ENCODE measurements at regions not wholly inside any gene's neighbourhood (a gene's known extent, or its start where the extent isn't known, plus 50 kb on each side); places are given as distances from the start of the nearest gene placed in this dataset.

DNA sequence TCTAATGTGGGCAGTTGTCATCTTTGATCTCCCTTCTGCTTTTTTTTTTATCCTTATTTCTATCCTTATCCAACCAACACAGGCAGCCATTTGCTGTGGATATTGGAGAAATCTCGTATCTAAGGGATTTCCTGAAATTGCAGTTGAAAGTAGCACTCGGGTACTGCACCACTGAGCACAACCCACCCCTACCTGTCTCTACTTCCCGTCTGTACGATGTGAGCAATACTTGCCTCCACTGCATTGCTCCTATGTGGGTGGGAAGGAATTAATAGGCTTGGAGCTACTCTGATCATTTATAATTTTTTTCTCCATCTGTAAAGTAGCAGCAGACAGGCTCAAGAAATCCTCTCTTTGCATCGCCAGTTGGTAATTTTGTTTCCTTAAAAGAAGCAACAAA lies 300.4 kb downstream of the SNAPC1 start:
- H3K9me3 ChIP-seq (replicated peaks in 1 of 2; ENCODE audit: control insufficient read depth in 2 of 2, insufficient read depth in 1 of 2, low read depth in 1 of 2, low read length in 2 of 2): no peaks in the 10 kb centered on the region
- no peak for DNase-seq (ENCODE audit: low spot score)
- WGBS, 2 donors (ENCODE audit: extremely low coverage in 2 of 2, insufficient read length in 2 of 2, insufficient replicate concordance in 1 of 2): no CpG with 5 or more reads among the region's 5 CpGs

GRCh38 chr14:62064751-62065323 lies 302.6 kb downstream of the SNAPC1 start:
- Histone ChIP-seq H3K4me2 (ENCODE audit: insufficient read depth, low read length, poor library complexity, severe bottlenecking) (no peak overlapping the region), H3K4ac (ENCODE audit: low read length) (no peak overlapping the region)
- WGBS, 2 donors (ENCODE audit: extremely low coverage in 2 of 2, insufficient read length in 2 of 2, insufficient replicate concordance in 1 of 2): no CpG with 5 or more reads among the region's 3 CpGs

More for the DNA sequence above, 300.4 kb downstream of the SNAPC1 start:
- Histone ChIP-seq H2BK120ac (ENCODE audit: low read depth, low read length) (no peak overlapping the region), H4K91ac (ENCODE audit: low read depth, low read length, poor library complexity) (no peak overlapping the region), H3K27me3 (ENCODE audit: control insufficient read depth in 3 of 3, insufficient read depth in 3 of 3, low read depth in 1 of 3, low read length in 3 of 3) (no peaks in the 10 kb centered on the region), H3K4me2 (ENCODE audit: insufficient read depth, low read length, poor library complexity, severe bottlenecking) (no peak overlapping the region), H2AFZ (ENCODE audit: low read length) (no peak overlapping the region), H3K4me3 (ENCODE audit: low read length in 2 of 2) (no peak overlapping the region), H3K4me1 (ENCODE audit: control insufficient read depth in 2 of 2, insufficient read depth in 1 of 2, low read depth in 1 of 2, low read length in 2 of 2) (no peaks in the 10 kb centered on the region), H2BK15ac (ENCODE audit: low read length) (no peak overlapping the region), H3K36me3 (replicated peaks in 1 of 2; ENCODE audit: control insufficient read depth in 2 of 2, insufficient read depth in 2 of 2, low read length in 2 of 2) (no peaks in the 10 kb centered on the region), H3K4ac (ENCODE audit: low read length) (no peak overlapping the region), H2BK5ac (ENCODE audit: low read length) (no peak overlapping the region), H3K9ac (ENCODE audit: low read depth, low read length, poor library complexity) (no peak overlapping the region), H2BK12ac (ENCODE audit: low read length) (no peak overlapping the region), H3K14ac (ENCODE audit: low read length) (no peak overlapping the region), H3K27ac (replicated peaks; ENCODE audit: low read length) (no peak overlapping the region), H2AK5ac (ENCODE audit: low read depth, low read length) (no peak overlapping the region), H4K8ac (ENCODE audit: low read depth, low read length) (no peak overlapping the region), H3K79me1 (ENCODE audit: low read depth, low read length) (no peaks in the 10 kb centered on the region), H3K18ac (ENCODE audit: low read length) (no peak overlapping the region), H3K23ac (ENCODE audit: low read depth, low read length, poor library complexity) (no peak overlapping the region)

DNA sequence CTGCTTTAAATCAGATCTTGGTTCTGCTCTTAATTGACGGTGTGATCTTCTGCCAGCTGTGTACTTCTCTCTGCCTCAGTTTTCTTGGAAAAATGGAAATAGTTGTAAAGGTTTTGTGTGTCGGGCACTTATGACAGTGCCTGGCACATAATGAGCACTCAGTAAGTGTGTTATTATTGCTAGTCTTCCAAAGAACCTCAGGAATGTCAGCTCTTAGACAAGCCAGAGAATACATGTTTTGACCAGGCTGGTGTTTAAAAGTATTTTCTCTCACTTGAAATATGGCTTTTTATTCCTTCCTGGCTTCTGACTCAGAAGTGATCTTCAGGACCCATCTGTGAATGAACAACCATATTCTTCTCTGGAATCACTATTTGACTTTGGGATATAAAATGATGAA lies 304.1 kb downstream of the SNAPC1 start:
- Histone ChIP-seq H4K8ac (ENCODE audit: low read depth, low read length) (no peak overlapping the region), H3K79me1 (ENCODE audit: low read depth, low read length) (no peaks in the 10 kb centered on the region), H3K4ac (ENCODE audit: low read length) (no peak overlapping the region), H4K91ac (ENCODE audit: low read depth, low read length, poor library complexity) (no peak overlapping the region), H2AK5ac (ENCODE audit: low read depth, low read length) (no peak overlapping the region), H2AFZ (ENCODE audit: low read length) (no peak overlapping the region), H3K36me3 (replicated peaks in 1 of 2; ENCODE audit: control insufficient read depth in 2 of 2, insufficient read depth in 2 of 2, low read length in 2 of 2) (no peaks in the 10 kb centered on the region), H2BK5ac (ENCODE audit: low read length) (no peak overlapping the region), H3K23ac (ENCODE audit: low read depth, low read length, poor library complexity) (no peak overlapping the region), H2BK120ac (ENCODE audit: low read depth, low read length) (no peak overlapping the region), H3K4me3 (ENCODE audit: low read length in 2 of 2) (no peak overlapping the region), H3K4me2 (ENCODE audit: insufficient read depth, low read length, poor library complexity, severe bottlenecking) (no peak overlapping the region), H3K9ac (ENCODE audit: low read depth, low read length, poor library complexity) (no peak overlapping the region), H3K27ac (replicated peaks; ENCODE audit: low read length) (no peak overlapping the region), H3K9me3 (replicated peaks in 1 of 2; ENCODE audit: control insufficient read depth in 2 of 2, insufficient read depth in 1 of 2, low read depth in 1 of 2, low read length in 2 of 2) (no peaks in the 10 kb centered on the region), H2BK15ac (ENCODE audit: low read length) (no peak overlapping the region), H3K14ac (ENCODE audit: low read length) (no peak overlapping the region), H3K18ac (ENCODE audit: low read length) (no peak overlapping the region), H3K27me3 (ENCODE audit: control insufficient read depth in 3 of 3, insufficient read depth in 3 of 3, low read depth in 1 of 3, low read length in 3 of 3) (no peaks in the 10 kb centered on the region), H2BK12ac (ENCODE audit: low read length) (no peak overlapping the region), H3K4me1 (ENCODE audit: control insufficient read depth in 2 of 2, insufficient read depth in 1 of 2, low read depth in 1 of 2, low read length in 2 of 2) (no peaks in the 10 kb centered on the region)
- DNase-seq (ENCODE audit: low spot score): no peak
- WGBS, 2 donors (ENCODE audit: extremely low coverage in 2 of 2, insufficient read length in 2 of 2, insufficient replicate concordance in 1 of 2): no CpG with 5 or more reads among the region's 2 CpGs

More at GRCh38 chr14:62064751-62065323, 302.6 kb downstream of the SNAPC1 start:
- Histone ChIP-seq H3K79me1 (ENCODE audit: low read depth, low read length) (no peaks in the 10 kb centered on the region), H3K27ac (replicated peaks; ENCODE audit: low read length) (no peak overlapping the region), H2BK15ac (ENCODE audit: low read length) (no peak overlapping the region), H2AK5ac (ENCODE audit: low read depth, low read length) (no peak overlapping the region), H2BK120ac (ENCODE audit: low read depth, low read length) (no peak overlapping the region), H4K91ac (ENCODE audit: low read depth, low read length, poor library complexity) (no peak overlapping the region), H3K14ac (ENCODE audit: low read length) (no peak overlapping the region), H2AFZ (ENCODE audit: low read length) (no peak overlapping the region), H4K8ac (ENCODE audit: low read depth, low read length) (no peak overlapping the region), H3K27me3 (ENCODE audit: control insufficient read depth in 3 of 3, insufficient read depth in 3 of 3, low read depth in 1 of 3, low read length in 3 of 3) (no peaks in the 10 kb centered on the region), H3K18ac (ENCODE audit: low read length) (no peak overlapping the region), H3K23ac (ENCODE audit: low read depth, low read length, poor library complexity) (no peak overlapping the region), H3K36me3 (replicated peaks in 1 of 2; ENCODE audit: control insufficient read depth in 2 of 2, insufficient read depth in 2 of 2, low read length in 2 of 2) (no peaks in the 10 kb centered on the region), H3K4me1 (ENCODE audit: control insufficient read depth in 2 of 2, insufficient read depth in 1 of 2, low read depth in 1 of 2, low read length in 2 of 2) (no peaks in the 10 kb centered on the region), H3K4me3 (ENCODE audit: low read length in 2 of 2) (no peak overlapping the region), H3K9me3 (replicated peaks in 1 of 2; ENCODE audit: control insufficient read depth in 2 of 2, insufficient read depth in 1 of 2, low read depth in 1 of 2, low read length in 2 of 2) (no peaks in the 10 kb centered on the region), H3K9ac (ENCODE audit: low read depth, low read length, poor library complexity) (no peak overlapping the region), H2BK5ac (ENCODE audit: low read length) (no peak overlapping the region), H2BK12ac (ENCODE audit: low read length) (no peak overlapping the region)
- no peak for DNase-seq (ENCODE audit: low spot score)

GRCh38 chr14:62071039-62071438 lies 308.8 kb downstream of the SNAPC1 start:
- no CpG with 5 or more reads among the region's 2 CpGs for WGBS, 2 donors (ENCODE audit: extremely low coverage in 2 of 2, insufficient read length in 2 of 2, insufficient replicate concordance in 1 of 2)
- Histone ChIP-seq H4K91ac (ENCODE audit: low read depth, low read length, poor library complexity) (no peak overlapping the region), H2AK5ac (ENCODE audit: low read depth, low read length) (no peak overlapping the region), H3K79me1 (ENCODE audit: low read depth, low read length) (no peaks in the 10 kb centered on the region), H3K18ac (ENCODE audit: low read length) (no peak overlapping the region), H3K36me3 (replicated peaks in 1 of 2; ENCODE audit: control insufficient read depth in 2 of 2, insufficient read depth in 2 of 2, low read length in 2 of 2) (no peaks in the 10 kb centered on the region), H2BK12ac (ENCODE audit: low read length) (no peak overlapping the region), H2BK120ac (ENCODE audit: low read depth, low read length) (no peak overlapping the region), H3K9ac (ENCODE audit: low read depth, low read length, poor library complexity) (no peak overlapping the region), H3K4me3 (ENCODE audit: low read length in 2 of 2) (no peak overlapping the region), H2BK5ac (ENCODE audit: low read length) (no peak overlapping the region), H3K27me3 (ENCODE audit: control insufficient read depth in 3 of 3, insufficient read depth in 3 of 3, low read depth in 1 of 3, low read length in 3 of 3) (no peaks in the 10 kb centered on the region), H2AFZ (ENCODE audit: low read length) (no peak overlapping the region), H3K4me1 (ENCODE audit: control insufficient read depth in 2 of 2, insufficient read depth in 1 of 2, low read depth in 1 of 2, low read length in 2 of 2) (no peaks in the 10 kb centered on the region), H2BK15ac (ENCODE audit: low read length) (no peak overlapping the region), H3K4ac (ENCODE audit: low read length) (no peak overlapping the region), H3K9me3 (replicated peaks in 1 of 2; ENCODE audit: control insufficient read depth in 2 of 2, insufficient read depth in 1 of 2, low read depth in 1 of 2, low read length in 2 of 2) (no peaks in the 10 kb centered on the region), H3K27ac (replicated peaks; ENCODE audit: low read length) (no peak overlapping the region), H3K14ac (ENCODE audit: low read length) (no peak overlapping the region), H4K8ac (ENCODE audit: low read depth, low read length) (no peak overlapping the region), H3K4me2 (ENCODE audit: insufficient read depth, low read length, poor library complexity, severe bottlenecking) (no peak overlapping the region), H3K23ac (ENCODE audit: low read depth, low read length, poor library complexity) (no peak overlapping the region)
- no peak for DNase-seq (ENCODE audit: low spot score)
